ENCODE measurements at regions not wholly inside any gene's neighbourhood (a gene's known extent, or its start where the extent isn't known, plus 50 kb on each side); places are given as distances from the start of the nearest gene placed in this dataset.

GRCh38 chr4:181853881-181854511 is 389.2 kb upstream of the TENM3 start:
- TF ChIP-seq, protein P1, sequence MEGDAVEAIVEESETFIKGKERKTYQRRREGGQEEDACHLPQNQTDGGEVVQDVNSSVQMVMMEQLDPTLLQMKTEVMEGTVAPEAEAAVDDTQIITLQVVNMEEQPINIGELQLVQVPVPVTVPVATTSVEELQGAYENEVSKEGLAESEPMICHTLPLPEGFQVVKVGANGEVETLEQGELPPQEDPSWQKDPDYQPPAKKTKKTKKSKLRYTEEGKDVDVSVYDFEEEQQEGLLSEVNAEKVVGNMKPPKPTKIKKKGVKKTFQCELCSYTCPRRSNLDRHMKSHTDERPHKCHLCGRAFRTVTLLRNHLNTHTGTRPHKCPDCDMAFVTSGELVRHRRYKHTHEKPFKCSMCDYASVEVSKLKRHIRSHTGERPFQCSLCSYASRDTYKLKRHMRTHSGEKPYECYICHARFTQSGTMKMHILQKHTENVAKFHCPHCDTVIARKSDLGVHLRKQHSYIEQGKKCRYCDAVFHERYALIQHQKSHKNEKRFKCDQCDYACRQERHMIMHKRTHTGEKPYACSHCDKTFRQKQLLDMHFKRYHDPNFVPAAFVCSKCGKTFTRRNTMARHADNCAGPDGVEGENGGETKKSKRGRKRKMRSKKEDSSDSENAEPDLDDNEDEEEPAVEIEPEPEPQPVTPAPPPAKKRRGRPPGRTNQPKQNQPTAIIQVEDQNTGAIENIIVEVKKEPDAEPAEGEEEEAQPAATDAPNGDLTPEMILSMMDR (IDR thresholded peaks at IDR 0.05; ENCODE audit: borderline replicate concordance, extremely low read depth, low read length, poor library complexity, severe bottlenecking) = no peak
- no peak for TF ChIP-seq EZH2 (IDR thresholded peaks at IDR 0.05; ENCODE audit: borderline replicate concordance, low read depth, low read length, severe bottlenecking)
